Left lung (tissue), 4 donors: ENCODE measurements at regions not wholly inside any gene's neighbourhood (a gene's known extent, or its start where the extent isn't known, plus 50 kb on each side); places are given as distances from the start of the nearest gene placed in this dataset.

Source experiments
- ATAC-seq: fragments of 200-7000 bp; cut with Tn5 transposase; one replicate; pipeline ENCODE4 v1.9.1; 2020; ENCODE audit warnings: moderate library complexity
- DNase-seq, 4 donors: peaks; one replicate each; pipeline ENCODE4 v3.0.0-alpha.2; 2013 to 2020
- H3K27ac ChIP-seq, 2 donors: fragments of 200-600 bp; sonication (generic) in 1 of 2; one replicate each; pipeline versions ENCODE4 v1.5.0 to v1.8.0; 2020 to 2021
- H3K27me3 ChIP-seq, 2 donors: fragments of 200-600 bp; sonication (generic) in 1 of 2; one replicate each; pipeline versions ENCODE4 v1.5.0 to v1.8.0; 2020 to 2021
- H3K36me3 ChIP-seq, 2 donors: fragments of 200-600 bp; sonication (generic) in 1 of 2; one replicate each; pipeline versions ENCODE4 v1.5.0 to v1.8.0; 2020 to 2021
- H3K4me1 ChIP-seq, 2 donors: fragments of 200-600 bp; one replicate each; pipeline ENCODE4 v1.8.0; 2021
- H3K4me3 ChIP-seq, 2 donors: fragments of 200-600 bp; sonication (generic) in 1 of 2; one replicate each; pipeline versions ENCODE4 v1.5.0 to v1.8.0; 2020 to 2021; ENCODE audit warnings: mild to moderate bottlenecking in 1 of 2
- H3K9me3 ChIP-seq, 2 donors: fragments of 200-600 bp; sonication (generic) in 1 of 2; one replicate each; pipeline versions ENCODE4 v1.5.0 to v1.8.0; 2020 to 2021
- intact Hi-C, 2 donors: fragments of 100-400 bp; cut with DNase I; formaldehyde crosslinking; loops; one replicate each; pipeline versions ENCODE4 v1.11.2 to v1.14.2; 2022
- TF ChIP-seq, protein P1 (sequence below), 2 donors: fragments of 200-600 bp; sonication (generic) in 1 of 2; IDR thresholded peaks; one replicate each; pipeline versions ENCODE4 v1.5.0 to v1.8.0; 2021; ENCODE audit warnings: antibody characterized with exemption in 2 of 2
- donor health status: DM: no; HTN: yes; CAD: no.
- donor health status: DM: no; HTN: no; CAD: no.

DNA sequence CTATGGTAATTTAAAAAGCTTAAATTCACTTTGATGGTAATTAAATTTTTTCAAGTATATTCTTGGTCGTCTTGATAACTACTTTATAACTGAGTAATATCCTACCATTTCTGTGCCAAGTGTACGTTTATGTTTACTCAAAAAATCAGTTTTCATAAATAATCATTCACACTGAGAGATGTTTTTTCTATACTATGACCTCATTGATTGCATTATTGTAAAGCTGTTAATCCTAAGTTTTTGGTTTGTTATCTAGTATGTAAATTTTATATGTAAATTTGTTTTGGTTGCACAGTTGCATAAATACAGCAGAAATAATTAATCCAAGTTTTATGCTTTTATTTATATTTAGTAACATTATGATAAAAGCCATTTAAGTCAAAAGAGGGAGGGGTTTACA is 196.4 kb upstream of the PRICKLE1 start:
- H3K4me3 ChIP-seq, result no peak overlapping the region
- H3K4me1 ChIP-seq, result no peaks in the 10 kb centered on the region
- DNase-seq (no peak), ATAC-seq (no peak)
- no peaks in the 10 kb centered on the region for H3K9me3 ChIP-seq
- TF ChIP-seq, protein P1, sequence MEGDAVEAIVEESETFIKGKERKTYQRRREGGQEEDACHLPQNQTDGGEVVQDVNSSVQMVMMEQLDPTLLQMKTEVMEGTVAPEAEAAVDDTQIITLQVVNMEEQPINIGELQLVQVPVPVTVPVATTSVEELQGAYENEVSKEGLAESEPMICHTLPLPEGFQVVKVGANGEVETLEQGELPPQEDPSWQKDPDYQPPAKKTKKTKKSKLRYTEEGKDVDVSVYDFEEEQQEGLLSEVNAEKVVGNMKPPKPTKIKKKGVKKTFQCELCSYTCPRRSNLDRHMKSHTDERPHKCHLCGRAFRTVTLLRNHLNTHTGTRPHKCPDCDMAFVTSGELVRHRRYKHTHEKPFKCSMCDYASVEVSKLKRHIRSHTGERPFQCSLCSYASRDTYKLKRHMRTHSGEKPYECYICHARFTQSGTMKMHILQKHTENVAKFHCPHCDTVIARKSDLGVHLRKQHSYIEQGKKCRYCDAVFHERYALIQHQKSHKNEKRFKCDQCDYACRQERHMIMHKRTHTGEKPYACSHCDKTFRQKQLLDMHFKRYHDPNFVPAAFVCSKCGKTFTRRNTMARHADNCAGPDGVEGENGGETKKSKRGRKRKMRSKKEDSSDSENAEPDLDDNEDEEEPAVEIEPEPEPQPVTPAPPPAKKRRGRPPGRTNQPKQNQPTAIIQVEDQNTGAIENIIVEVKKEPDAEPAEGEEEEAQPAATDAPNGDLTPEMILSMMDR (IDR thresholded peaks at IDR 0.05), result no peak
- H3K27me3 ChIP-seq, result no peaks in the 10 kb centered on the region
- intact Hi-C loops, result no loop called here
- H3K27ac ChIP-seq, result no peak overlapping the region
- H3K36me3 ChIP-seq, result no peaks in the 10 kb centered on the region

DNA sequence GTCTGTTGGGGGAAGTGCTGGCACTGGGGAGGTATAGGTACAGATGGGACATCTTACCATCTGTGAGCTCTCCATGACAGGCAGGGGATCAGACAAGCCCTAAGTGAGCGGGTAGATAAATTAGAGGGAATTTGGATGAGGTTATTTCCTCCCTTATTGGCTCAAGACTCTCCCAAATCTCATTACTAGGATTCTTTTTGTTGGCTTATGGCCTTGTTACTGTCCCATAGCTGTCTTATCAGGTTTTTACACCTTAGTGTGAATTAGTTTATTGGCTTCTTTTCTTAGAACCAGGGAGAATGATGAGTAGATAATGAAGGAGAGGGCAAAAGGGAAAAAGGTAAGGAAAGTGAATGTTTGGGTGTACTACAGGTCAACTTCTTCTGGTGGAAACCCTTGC is 191.1 kb upstream of the PRICKLE1 start:
- TF ChIP-seq, protein P1 (IDR thresholded peaks at IDR 0.05), result no peak
- H3K36me3 ChIP-seq, result no peaks in the 10 kb centered on the region
- no peak overlapping the region for H3K27ac ChIP-seq
- no peak for DNase-seq
- no peak overlapping the region for H3K4me3 ChIP-seq
- no peaks in the 10 kb centered on the region for H3K4me1 ChIP-seq
- no peaks in the 10 kb centered on the region for H3K9me3 ChIP-seq
- intact Hi-C loops, result no loop called here
- H3K27me3 ChIP-seq, result no peaks in the 10 kb centered on the region
- no peak for ATAC-seq

DNA sequence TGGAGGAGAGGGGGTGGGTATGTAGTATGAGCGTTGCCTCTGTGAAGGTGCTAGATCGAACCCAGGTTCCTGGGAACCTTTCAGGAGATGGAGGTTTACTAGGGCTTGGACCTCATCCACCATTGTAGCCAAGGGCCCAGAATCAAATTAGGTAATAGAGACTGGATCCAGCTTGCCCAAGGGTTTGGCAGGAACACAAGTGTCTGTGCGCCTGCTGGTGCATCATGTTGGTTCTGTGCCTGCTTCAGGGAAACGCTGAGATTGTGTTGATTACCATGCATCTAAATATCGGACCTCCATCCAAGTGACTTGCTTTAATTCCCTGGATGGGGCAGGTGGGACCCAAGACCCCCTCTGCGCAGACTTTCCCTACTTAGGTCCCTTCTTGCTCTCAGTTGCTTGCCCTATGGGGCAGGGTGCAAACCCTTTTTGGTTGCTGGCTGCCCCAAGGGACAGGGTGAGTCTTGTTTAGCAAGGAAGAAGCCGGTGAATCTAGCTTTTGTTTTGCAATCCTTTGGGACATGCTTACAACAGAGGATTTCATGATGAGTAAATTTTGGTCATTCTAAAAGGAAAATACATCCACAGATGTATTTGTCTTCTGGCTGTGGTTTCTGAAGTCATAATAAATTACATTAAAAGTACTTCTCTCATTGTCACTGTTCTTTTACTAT is 189.8 kb upstream of the PRICKLE1 start:
- Histone ChIP-seq H3K36me3 (no peaks in the 10 kb centered on the region), H3K4me3 (no peak overlapping the region), H3K9me3 (no peaks in the 10 kb centered on the region), H3K4me1 (no peaks in the 10 kb centered on the region), H3K27ac (no peak overlapping the region), H3K27me3 (no peaks in the 10 kb centered on the region)
- TF ChIP-seq, protein P1 (IDR thresholded peaks at IDR 0.05), result no peak
- DNase-seq (no peak), ATAC-seq (no peak)
- intact Hi-C loops, result no loop called here

DNA sequence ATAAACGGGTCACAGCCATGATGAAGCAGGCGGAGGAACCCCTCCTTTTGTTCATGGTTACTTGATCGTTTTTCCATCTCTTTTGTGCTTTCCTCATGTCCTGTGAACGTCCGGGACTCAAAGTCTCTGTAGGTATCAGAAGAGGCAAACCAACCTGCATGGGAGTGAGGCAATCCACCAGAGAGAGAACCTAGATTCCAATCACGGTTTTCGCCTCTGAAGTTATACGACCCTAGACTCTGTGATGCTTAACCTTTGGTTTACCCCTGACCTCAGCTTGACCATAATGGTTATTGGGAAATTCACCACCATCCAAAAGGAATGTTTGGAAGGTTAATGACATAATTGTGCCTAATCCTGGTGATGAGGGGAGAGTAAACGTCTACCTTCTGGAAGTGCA is 186.8 kb upstream of the PRICKLE1 start:
- ATAC-seq, result no peak

DNA sequence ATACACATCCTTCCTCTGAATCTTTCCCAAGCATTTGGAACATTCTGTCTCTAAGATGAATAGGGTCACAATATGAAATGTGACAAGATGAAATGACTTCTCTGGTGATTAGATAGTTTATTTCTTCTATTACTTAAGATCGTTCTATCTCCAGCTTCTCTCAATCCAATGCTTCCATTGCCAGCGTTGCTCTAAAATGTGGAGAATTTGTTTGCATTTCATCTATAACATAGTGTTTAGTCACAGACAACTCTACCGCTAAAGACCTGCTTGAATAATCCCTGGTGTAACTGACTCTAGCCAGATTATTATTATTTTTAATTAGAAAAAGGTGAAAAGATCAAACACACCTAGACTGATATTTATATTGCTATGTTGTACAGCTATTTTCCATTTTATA is 184.7 kb upstream of the PRICKLE1 start:
- intact Hi-C loops, result no loop called here
- H3K27me3 ChIP-seq, result no peaks in the 10 kb centered on the region
- H3K36me3 ChIP-seq, result no peaks in the 10 kb centered on the region
- TF ChIP-seq, protein P1 (IDR thresholded peaks at IDR 0.05), result no peak
- H3K4me1 ChIP-seq, result no peaks in the 10 kb centered on the region
- no peak overlapping the region for H3K4me3 ChIP-seq
- DNase-seq (no peak), ATAC-seq (no peak)
- no peak overlapping the region for H3K27ac ChIP-seq
- H3K9me3 ChIP-seq, result peaks cover 0 to 7% of the 10 kb centered on the region in 2 donors

More for the DNA sequence above, 186.8 kb upstream of the PRICKLE1 start:
- no peak for DNase-seq
- Histone ChIP-seq H3K27me3 (no peaks in the 10 kb centered on the region), H3K4me1 (no peaks in the 10 kb centered on the region), H3K27ac (no peak overlapping the region), H3K9me3 (peaks cover 0 to 7% of the 10 kb centered on the region in 2 donors), H3K4me3 (no peak overlapping the region), H3K36me3 (no peaks in the 10 kb centered on the region)
- TF ChIP-seq, protein P1 (IDR thresholded peaks at IDR 0.05), result no peak
- intact Hi-C loops, result no loop called here
